GM12864 (cell line): ENCODE measurements at regions not wholly inside any gene's neighbourhood (a gene's known extent, or its start where the extent isn't known, plus 50 kb on each side); places are given as distances from the start of the nearest gene placed in this dataset.

Experiments used
- DNase-seq: peaks from one replicate; pipeline ENCODE4 v3.0.0-alpha.2; 2011; ENCODE audit warnings: low read depth
- H3K4me3 ChIP-seq: 2 replicates; pipeline ENCODE4 v1.5.1; 2011; ENCODE audit warnings: mild to moderate bottlenecking, low read depth, low read length, control low read depth
- TF ChIP-seq, protein P1 (sequence below): IDR thresholded peaks from 2 replicates; pipeline ENCODE4 v1.5.1; 2011; ENCODE audit warnings: low read depth, mild to moderate bottlenecking, moderate library complexity, low read length, control low read depth, inconsistent platforms; ENCODE audit errors: missing control alignments

DNA sequence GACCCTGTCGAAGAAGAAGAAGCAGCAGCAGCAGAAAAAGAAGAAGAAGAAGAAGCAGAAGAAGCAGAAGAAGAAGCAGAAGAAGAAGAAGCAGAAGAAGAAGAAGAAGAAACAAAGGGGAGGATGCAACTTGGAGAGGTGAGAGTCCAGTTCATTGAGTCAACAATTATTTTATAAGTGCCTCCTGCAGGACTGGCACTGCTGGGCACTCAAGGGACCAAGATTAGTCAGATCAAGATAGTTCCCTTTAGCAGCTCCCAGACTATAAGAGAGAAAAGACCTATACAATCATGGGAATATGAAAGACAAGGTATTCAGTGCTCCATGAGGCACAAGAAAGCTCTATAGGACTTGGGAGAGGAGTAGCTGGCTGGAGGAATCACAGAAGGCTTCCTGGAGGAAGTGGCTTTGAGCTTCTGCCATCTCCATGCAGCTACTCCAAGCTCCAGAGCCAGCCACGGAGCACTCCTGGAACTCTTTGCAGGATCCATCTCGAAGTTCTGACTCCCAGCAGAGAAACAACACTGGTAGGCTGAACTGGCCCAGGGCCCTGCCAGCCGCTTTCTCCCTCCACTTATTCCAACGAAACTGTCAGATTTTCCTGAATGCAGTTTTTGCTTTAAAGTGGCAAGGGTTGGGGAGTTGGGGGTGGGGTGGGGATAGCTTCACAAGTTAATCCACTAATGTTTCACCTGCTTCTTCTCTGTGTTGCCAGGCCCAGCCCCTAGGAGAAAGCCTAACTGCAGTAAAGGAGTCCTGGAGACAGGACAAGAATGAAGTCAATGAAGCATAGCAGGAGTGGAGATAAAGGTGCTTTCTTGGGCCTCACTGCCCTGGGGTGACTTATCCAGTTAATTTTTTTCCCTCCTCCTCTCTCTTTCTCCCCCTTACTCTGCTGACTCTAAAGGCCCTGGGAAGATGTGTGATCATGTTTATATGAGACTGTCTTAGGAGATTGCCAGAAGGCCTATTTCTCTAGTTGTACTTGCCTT, 140.1 kb upstream of the PARP11 start:
- no peak overlapping the region for H3K4me3 ChIP-seq
- no peak for DNase-seq
- TF ChIP-seq, protein P1, sequence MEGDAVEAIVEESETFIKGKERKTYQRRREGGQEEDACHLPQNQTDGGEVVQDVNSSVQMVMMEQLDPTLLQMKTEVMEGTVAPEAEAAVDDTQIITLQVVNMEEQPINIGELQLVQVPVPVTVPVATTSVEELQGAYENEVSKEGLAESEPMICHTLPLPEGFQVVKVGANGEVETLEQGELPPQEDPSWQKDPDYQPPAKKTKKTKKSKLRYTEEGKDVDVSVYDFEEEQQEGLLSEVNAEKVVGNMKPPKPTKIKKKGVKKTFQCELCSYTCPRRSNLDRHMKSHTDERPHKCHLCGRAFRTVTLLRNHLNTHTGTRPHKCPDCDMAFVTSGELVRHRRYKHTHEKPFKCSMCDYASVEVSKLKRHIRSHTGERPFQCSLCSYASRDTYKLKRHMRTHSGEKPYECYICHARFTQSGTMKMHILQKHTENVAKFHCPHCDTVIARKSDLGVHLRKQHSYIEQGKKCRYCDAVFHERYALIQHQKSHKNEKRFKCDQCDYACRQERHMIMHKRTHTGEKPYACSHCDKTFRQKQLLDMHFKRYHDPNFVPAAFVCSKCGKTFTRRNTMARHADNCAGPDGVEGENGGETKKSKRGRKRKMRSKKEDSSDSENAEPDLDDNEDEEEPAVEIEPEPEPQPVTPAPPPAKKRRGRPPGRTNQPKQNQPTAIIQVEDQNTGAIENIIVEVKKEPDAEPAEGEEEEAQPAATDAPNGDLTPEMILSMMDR, result no peak

DNA sequence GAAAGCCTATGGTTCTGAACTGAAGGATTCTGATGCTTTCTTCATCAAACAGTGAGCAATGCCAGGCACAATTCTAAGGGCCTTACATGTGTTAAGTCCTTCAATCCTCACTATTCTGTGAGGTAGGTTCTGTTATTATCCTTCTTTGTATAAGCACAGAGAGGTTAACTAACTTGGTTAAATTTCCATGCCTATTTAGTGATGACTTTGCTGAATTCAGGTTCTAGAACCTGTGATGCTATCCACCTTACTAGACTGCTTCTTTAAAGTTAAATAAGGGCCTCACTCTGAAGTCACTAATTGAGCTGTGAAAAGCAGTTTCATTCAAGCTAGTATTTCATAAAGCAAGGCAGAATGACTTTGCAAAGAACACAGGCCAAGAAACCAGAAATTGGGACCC, 138.9 kb upstream of the PARP11 start:
- DNase-seq, result no peak
- no peak overlapping the region for H3K4me3 ChIP-seq
- TF ChIP-seq, protein P1, result no peak

DNA sequence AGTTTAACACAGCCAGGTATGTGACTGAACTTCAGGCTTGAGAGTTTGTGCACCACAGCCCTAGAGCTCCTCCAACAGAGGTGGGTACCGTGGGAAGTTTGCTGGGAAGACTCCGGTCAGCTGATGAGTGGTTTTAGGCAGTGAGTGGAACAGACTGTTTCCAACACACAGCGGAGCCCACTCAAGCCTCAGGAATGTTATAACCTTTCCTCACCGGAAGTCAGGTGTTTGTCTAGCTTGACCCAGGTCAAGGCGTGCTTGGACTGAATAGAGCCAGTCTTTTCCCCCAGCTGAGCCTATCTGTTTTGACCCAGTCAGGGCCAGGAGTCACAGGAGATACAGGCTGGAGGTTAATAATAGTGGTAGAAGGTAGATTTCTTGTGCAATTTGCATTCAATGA, 138.4 kb upstream of the PARP11 start:
- H3K4me3 ChIP-seq, result no peak overlapping the region
- TF ChIP-seq, protein P1, result no peak
- no peak for DNase-seq

DNA sequence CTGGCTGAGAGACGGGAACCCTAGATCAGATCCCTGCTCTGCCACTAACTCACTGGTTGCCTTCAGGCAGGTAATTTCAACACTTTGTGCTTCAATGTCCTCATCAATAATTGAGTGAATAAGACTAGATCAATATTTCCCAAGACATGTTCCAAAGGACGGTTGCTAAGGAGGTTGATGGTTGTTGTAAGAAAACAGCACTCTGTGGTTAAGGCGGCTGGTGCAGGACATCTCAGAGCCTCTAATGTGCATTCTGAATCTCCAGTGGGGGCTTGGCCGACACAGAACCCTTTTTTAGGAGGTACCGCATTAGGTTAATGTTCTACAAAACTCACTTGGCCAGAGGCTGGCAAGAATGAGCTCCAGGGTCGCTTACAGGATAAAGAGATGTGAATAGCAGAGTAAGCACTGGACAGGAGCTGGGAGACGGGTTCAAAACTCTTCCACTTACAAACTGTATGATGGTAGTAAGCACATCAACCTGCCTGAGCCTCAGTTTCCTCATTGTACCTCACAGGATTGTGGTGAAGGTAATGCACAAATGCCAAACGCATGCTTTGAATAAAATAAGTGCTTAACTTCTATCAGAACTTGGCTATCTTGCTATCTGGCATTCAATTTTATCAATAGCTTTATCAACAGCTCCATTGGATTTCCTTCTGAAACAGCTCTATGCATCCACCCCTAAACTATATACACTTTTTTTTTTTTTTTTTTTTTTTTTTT, 136.9 kb upstream of the PARP11 start:
- no peak overlapping the region for H3K4me3 ChIP-seq
- DNase-seq, result no peak
- TF ChIP-seq, protein P1, result no peak

DNA sequence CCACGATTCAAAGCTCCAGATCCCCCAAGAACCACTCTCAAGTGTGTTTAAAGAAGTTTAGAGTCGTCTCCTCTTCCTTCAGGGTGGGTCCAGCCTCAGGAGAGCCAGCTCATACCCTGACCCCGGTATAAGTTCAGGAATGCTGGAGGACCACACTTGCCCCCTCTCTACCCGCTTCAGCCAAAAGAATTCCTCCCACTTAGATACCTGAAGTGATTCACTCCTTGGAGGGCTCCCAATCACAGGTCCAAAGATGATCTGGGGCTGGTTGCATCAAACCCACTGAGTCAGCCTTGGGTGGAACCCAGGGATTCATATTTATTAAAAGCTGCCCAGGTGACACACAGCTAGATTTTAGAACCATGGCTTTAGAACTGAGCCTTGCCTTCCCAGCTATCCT, 133.5 kb upstream of the PARP11 start:
- H3K4me3 ChIP-seq, result no peak overlapping the region
- DNase-seq, result no peak
- TF ChIP-seq, protein P1, result no peak

DNA sequence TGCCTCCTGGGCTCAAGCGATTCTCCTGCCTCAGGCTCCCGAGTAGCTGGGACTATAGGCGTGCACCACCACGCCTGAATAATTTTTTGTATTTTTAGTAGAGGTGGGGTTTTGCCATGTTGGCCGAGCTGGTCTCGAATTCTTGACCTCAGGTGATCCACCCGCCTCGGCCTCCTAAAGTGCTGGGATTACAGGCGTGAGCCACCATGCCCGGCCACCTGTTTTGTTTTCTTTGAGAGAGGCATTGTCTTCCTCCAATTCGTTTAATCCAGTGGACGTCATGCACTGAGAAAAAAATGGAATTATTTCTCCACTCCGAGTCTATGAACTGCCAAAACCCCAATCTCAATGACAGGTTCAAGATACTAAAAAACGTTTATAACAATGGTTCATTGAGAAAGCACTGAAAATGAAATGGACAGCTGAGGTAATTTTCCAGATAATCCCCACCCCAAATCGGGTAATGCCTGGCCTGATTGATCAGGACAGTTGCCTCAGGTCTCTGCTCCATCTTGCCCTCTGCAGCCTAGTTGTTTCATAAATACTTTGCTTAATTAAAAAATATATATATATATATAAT, 132.7 kb upstream of the PARP11 start:
- DNase-seq, result no peak
- H3K4me3 ChIP-seq, result no peak overlapping the region
- TF ChIP-seq, protein P1, result no peak
